ENCODE measurements at regions not wholly inside any gene's neighbourhood (a gene's known extent, or its start where the extent isn't known, plus 50 kb on each side); places are given as distances from the start of the nearest gene placed in this dataset.
"Not testable (repeated sequence)": the region's sequence is repeated elsewhere in the genome, so short reads cannot be mapped to it uniquely, and the experiment has no call there.

GRCh38 chr2:122034777-122035176, 279.3 kb downstream of the TSN start (continued):
- TF ChIP-seq ZNF561 (tag by site-specific recombination; IDR thresholded peaks at IDR 0.05; ENCODE audit: borderline replicate concordance): no peak
- TF ChIP-seq ZSCAN5A (tag by site-specific recombination; IDR thresholded peaks at IDR 0.05): no peak
- TF ChIP-seq ZNF391 (tag by site-specific recombination; IDR thresholded peaks at IDR 0.05; ENCODE audit: borderline replicate concordance, low read depth): no peak

- CTCF ChIA-PET; POLR2A ChIA-PET; H3K36me3 ChIP-seq (ENCODE audit: control insufficient read depth in 2 of 2, insufficient read depth in 1 of 2, low read length in 2 of 2); H3K4me3 ChIP-seq (ENCODE audit: low read depth, low read length); H3K9me3 ChIP-seq (ENCODE audit: control insufficient read depth, insufficient read depth, low read depth, low read length); H3K4me1 ChIP-seq (ENCODE audit: control insufficient read depth, insufficient read depth, low read length); H3K27ac ChIP-seq (ENCODE audit: extremely low read depth, low read depth, low read length): not testable (repeated sequence)
These were observed 283.4 kb downstream of the TSN start for GRCh38 chr2:122038816-122039215.

- CTCF ChIA-PET: interaction anchor here (0.9 kb wide), 1 partner anchor 25 kb away, joined by 3 read pairs; no protein-coding TSS in a partner anchor
- H3K4me3 ChIP-seq (ENCODE audit: low read depth, low read length): no peak overlapping the region
- no peaks in the 10 kb centered on the region for H3K9me3 ChIP-seq (ENCODE audit: control insufficient read depth, insufficient read depth, low read depth, low read length)
- POLR2A ChIA-PET: no interaction called here
- TF ChIP-seq AEBP2 (tag by site-specific recombination; IDR thresholded peaks at IDR 0.05; ENCODE audit: borderline replicate concordance) (no peak), ZNF146 (tag by site-specific recombination; IDR thresholded peaks at IDR 0.05) (no peak), ZNF777 (tag by site-specific recombination; IDR thresholded peaks at IDR 0.05; ENCODE audit: borderline replicate concordance) (no peak), MYNN (tag by site-specific recombination; IDR thresholded peaks at IDR 0.05; ENCODE audit: borderline replicate concordance) (no peak), ZNF555 (tag by site-specific recombination; conservative IDR thresholded peaks at IDR 0.05) (no peak), KLF10 (tag by site-specific recombination; IDR thresholded peaks at IDR 0.05) (no peak), PRDM6 (tag by site-specific recombination; IDR thresholded peaks at IDR 0.05) (no peak), ZNF610 (tag by site-specific recombination; IDR thresholded peaks at IDR 0.05; ENCODE audit: borderline replicate concordance) (no peak), KLF17 (tag by site-specific recombination; IDR thresholded peaks at IDR 0.05) (no peak), ZSCAN16 (tag by site-specific recombination; IDR thresholded peaks at IDR 0.05) (no peak), PBX3 (CRISPR knock-in tag; IDR thresholded peaks at IDR 0.05) (no peak), YY1 (tag by site-specific recombination; IDR thresholded peaks at IDR 0.05) (no peak), ZNF114 (tag by site-specific recombination; IDR thresholded peaks at IDR 0.05) (no peak), ZBTB8A (tag by site-specific recombination; IDR thresholded peaks at IDR 0.05) (no peak), ZNF621 (tag by site-specific recombination; IDR thresholded peaks at IDR 0.05) (no peak), ZNF202 (tag by site-specific recombination; IDR thresholded peaks at IDR 0.05; ENCODE audit: borderline replicate concordance) (no peak)
- H3K36me3 ChIP-seq (ENCODE audit: control insufficient read depth in 2 of 2, insufficient read depth in 1 of 2, low read length in 2 of 2): no peaks in the 10 kb centered on the region
- H3K27ac ChIP-seq (ENCODE audit: extremely low read depth, low read depth, low read length): no peak overlapping the region
- H3K4me1 ChIP-seq (ENCODE audit: control insufficient read depth, insufficient read depth, low read length): no peaks in the 10 kb centered on the region
These were observed 286.0 kb downstream of the TSN start for GRCh38 chr2:122041455-122041854.

- CTCF ChIA-PET; H3K9me3 ChIP-seq (ENCODE audit: control insufficient read depth, insufficient read depth, low read depth, low read length); H3K4me3 ChIP-seq (ENCODE audit: low read depth, low read length); H3K36me3 ChIP-seq (ENCODE audit: control insufficient read depth in 2 of 2, insufficient read depth in 1 of 2, low read length in 2 of 2); H3K4me1 ChIP-seq (ENCODE audit: control insufficient read depth, insufficient read depth, low read length); H3K27ac ChIP-seq (ENCODE audit: extremely low read depth, low read depth, low read length); POLR2A ChIA-PET: not testable (repeated sequence)
These were observed 296.2 kb downstream of the TSN start for GRCh38 chr2:122051659-122052058.
